Activated T-cell treated with anti-CD3 and anti-CD28 coated beads, Interleukin-2, amount 50 U/mL, for 72 hours (primary cell): ENCODE measurements at regions not wholly inside any gene's neighbourhood (a gene's known extent, or its start where the extent isn't known, plus 50 kb on each side); places are given as distances from the start of the nearest gene placed in this dataset.
A peak's percentile ranks its signal among the peaks of the same experiment; 100 is the strongest.
"Not testable (repeated sequence)": the region's sequence is repeated elsewhere in the genome, so short reads cannot be mapped to it uniquely, and the experiment has no call there.

Experiments
- ATAC-seq, 2 donors: fragments of 150-1000 bp; cut with Tn5 transposase; replicated peaks in 1 of 2; 2 replicates each; pipeline ENCODE4 v1.10.0; 2021; ENCODE audit warnings: moderate library complexity in 2 of 2, mild to moderate bottlenecking in 1 of 2
- DNase-seq, 2 donors: peaks; one replicate each; pipeline ENCODE4 v3.0.0; 2021 to 2022; ENCODE audit warnings: mixed read lengths in 1 of 2
- H3K27ac Mint-ChIP-seq: one replicate; pipeline ENCODE4 v1.8.0; 2022; ENCODE audit warnings: mild to moderate bottlenecking, moderate library complexity, mixed read lengths
- H3K27me3 Mint-ChIP-seq: one replicate; pipeline ENCODE4 v1.8.0; 2022; ENCODE audit warnings: low read depth, mixed read lengths
- H3K36me3 Mint-ChIP-seq, 2 donors: one replicate each; pipeline ENCODE4 v1.8.0; 2022; ENCODE audit warnings: mixed read lengths in 2 of 2, mild to moderate bottlenecking in 1 of 2; ENCODE audit not compliant: insufficient read depth in 2 of 2
- H3K4me1 Mint-ChIP-seq: one replicate; pipeline ENCODE4 v1.8.0; 2022; ENCODE audit warnings: low read depth, mixed read lengths
- H3K4me3 Mint-ChIP-seq, 2 donors: one replicate each; pipeline ENCODE4 v1.8.0; 2022; ENCODE audit warnings: mild to moderate bottlenecking in 2 of 2, mixed read lengths in 2 of 2, moderate library complexity in 2 of 2
- H3K9me3 Mint-ChIP-seq, 2 donors: one replicate each; pipeline ENCODE4 v1.8.0; 2022; ENCODE audit warnings: mixed read lengths in 2 of 2

DNA sequence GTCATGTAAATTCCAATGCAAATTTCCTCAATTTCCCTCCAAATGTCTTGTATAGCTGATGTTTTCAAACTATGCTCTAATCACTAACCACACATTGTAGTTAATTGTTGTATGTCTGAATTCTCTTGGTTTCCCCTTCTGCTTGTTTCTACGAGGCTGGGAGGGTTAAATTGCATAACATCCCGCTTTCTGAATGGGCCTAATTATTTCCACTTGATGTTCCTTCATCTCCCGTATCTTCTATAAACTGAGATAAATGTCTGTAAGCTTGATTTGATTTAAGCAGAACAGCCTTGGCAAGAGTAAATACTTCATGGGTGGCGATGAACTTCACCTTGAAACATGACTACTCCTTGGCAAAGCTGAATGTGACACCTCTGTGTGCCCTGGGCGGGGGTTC, 72.2 kb downstream of the SERINC2 start:
- Mint-ChIP-seq H3K4me3 (no peak overlapping the region), H3K9me3 (peaks cover 6 to 14% of the 10 kb centered on the region in 2 donors), H3K4me1 (peaks cover 20% of the 10 kb centered on the region), H3K36me3 (peaks cover 4 to 6% of the 10 kb centered on the region in 2 donors), H3K27me3 (no peaks in the 10 kb centered on the region), H3K27ac (peak overlapping the region; percentile 79)
- DNase-seq, result no peak
- ATAC-seq, result no peak

DNA sequence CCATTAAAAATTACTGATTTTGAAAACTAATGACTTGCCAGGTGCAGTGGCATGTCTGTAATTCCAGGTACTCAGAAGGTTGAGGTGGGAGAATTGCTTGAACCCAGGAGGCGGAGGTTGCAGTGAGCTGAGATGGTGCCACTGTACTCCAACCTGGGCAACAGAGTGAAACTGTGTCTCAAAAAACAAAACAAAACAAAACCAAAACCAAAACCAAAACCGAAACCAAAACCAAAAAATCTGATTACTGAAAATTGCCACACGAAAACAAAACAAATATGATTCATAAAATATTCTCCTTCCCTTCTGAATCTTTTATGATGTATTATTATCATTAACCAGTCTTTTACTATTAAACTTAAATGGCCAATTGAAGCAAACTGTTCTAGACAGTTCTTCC, 74.1 kb downstream of the SERINC2 start:
- Mint-ChIP-seq H3K4me3 (peak overlapping the region in 1 of 2 donors; percentile 27), H3K27me3 (no peaks in the 10 kb centered on the region), H3K27ac (peak overlapping the region; percentile 95), H3K4me1 (peaks cover 31% of the 10 kb centered on the region), H3K9me3 (peaks cover 4 to 12% of the 10 kb centered on the region in 2 donors), H3K36me3 (peaks cover 2 to 6% of the 10 kb centered on the region in 2 donors)
- ATAC-seq, result peak in 1 of 2 donors; percentile 40
- peak in 1 of 2 donors; percentile 13 for DNase-seq

DNA sequence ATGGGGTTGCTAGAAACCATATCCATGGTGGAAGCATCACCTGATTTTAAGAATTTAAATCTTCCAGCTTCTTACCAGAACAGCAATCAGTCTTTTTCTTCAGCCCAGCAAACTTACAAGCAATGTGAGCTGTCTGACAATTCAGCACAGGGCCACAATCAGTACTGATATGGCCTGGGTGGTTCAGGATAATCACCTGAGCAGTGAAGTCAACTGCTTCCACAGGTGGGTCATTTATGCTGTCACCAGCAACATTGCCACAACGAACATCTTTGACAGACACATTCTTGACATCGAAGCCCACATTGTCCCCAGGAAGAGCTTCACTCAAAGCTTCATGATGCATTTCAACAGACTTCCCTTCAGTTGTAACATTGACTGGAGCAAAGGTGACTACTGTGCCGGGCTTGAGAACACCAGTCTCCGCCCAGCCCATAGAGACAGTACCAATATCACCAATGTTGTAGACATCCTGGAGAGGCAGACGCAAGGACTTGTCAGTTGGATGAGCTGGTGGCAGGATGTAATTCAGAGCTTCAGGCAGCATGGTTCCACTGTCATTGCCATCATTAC, 74.8 kb downstream of the SERINC2 start:
- H3K27me3 Mint-ChIP-seq, result no peaks in the 10 kb centered on the region
- no peak for ATAC-seq
- no peak overlapping the region for H3K4me3 Mint-ChIP-seq
- no peak for DNase-seq
- H3K9me3 Mint-ChIP-seq, result peaks cover 4 to 12% of the 10 kb centered on the region in 2 donors
- H3K27ac Mint-ChIP-seq, result peak overlapping the region; percentile 95
- peaks cover 31% of the 10 kb centered on the region for H3K4me1 Mint-ChIP-seq
- H3K36me3 Mint-ChIP-seq, result peaks cover 2 to 6% of the 10 kb centered on the region in 2 donors

DNA sequence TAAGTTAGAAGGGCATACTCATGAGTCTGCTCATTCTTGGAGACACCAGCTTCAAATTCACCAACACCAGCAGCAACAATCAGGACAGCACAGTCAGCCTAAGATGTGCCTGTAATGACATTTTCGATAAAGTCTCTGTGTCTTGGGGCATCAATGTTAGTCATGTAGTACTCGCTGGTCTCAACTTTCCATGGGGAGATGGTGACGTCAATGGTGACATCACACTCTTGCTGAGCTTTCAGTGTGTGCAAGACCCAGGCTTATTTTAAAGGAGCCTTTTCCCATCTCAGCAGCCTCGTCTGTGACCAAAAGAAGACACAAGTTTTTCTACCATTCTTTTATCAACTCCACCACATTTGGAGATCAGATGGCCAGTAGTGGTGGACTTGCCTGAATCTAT, 75.5 kb downstream of the SERINC2 start:
- H3K27me3 Mint-ChIP-seq, result no peaks in the 10 kb centered on the region
- no peak overlapping the region for H3K27ac Mint-ChIP-seq
- H3K9me3 Mint-ChIP-seq, result peaks cover 4 to 12% of the 10 kb centered on the region in 2 donors
- peaks cover 31% of the 10 kb centered on the region for H3K4me1 Mint-ChIP-seq
- peaks cover 2 to 6% of the 10 kb centered on the region in 2 donors for H3K36me3 Mint-ChIP-seq
- ATAC-seq, result peak in 1 of 2 donors; percentile 61
- H3K4me3 Mint-ChIP-seq, result no peak overlapping the region
- DNase-seq, result no peak

DNA sequence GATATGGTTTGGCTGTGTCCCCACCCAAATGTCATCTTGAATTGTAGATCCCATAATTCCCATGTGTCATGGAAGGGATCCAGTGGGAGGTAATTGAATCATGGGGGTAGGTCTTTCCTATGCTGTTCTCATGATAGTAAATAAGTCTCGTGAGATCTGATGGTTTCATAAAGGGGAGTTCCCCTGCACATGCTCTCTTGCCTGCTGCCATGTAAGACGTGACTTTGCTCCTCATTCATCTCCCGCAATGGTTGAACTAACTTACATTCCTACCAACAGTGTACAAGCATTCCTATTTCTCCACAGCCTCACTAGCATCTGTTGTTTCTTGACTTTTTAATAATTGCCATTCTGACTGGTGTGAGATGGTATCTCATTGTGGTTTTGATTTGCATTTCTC, 76.6 kb downstream of the SERINC2 start:
- H3K4me1 Mint-ChIP-seq, result peaks cover 31% of the 10 kb centered on the region
- not testable (repeated sequence) for H3K4me3 Mint-ChIP-seq, ATAC-seq, H3K27me3 Mint-ChIP-seq, H3K36me3 Mint-ChIP-seq, DNase-seq, H3K27ac Mint-ChIP-seq
- H3K9me3 Mint-ChIP-seq, result peaks cover 4 to 12% of the 10 kb centered on the region in 2 donors

DNA sequence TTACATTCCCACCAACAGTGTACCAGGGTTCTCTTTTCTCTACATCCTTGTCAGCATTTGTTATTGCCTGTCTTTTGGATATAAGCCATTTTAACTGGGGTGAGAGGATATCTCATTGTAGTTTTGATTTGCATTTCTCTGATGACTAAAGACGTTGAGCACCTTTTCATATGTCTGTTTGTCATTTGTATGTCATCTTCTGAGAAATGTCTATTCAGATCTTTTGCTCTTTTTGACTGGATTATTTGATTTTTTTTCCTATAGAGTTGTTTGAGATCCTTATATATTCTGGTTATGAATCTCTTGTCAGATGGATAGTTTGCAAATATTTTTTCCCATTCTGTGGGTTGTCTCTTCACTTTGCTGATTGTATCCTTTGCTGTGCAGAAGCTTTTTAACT, 77.6 kb downstream of the SERINC2 start:
- peaks cover 4 to 10% of the 10 kb centered on the region in 2 donors for H3K9me3 Mint-ChIP-seq
- peak; percentile 22 to 45 for ATAC-seq
- H3K36me3 Mint-ChIP-seq, DNase-seq, H3K27me3 Mint-ChIP-seq: not testable (repeated sequence)
- peaks cover 31% of the 10 kb centered on the region for H3K4me1 Mint-ChIP-seq
- H3K27ac Mint-ChIP-seq, result peak overlapping the region; percentile 35
- peak overlapping the region in 1 of 2 donors; percentile 5 for H3K4me3 Mint-ChIP-seq

DNA sequence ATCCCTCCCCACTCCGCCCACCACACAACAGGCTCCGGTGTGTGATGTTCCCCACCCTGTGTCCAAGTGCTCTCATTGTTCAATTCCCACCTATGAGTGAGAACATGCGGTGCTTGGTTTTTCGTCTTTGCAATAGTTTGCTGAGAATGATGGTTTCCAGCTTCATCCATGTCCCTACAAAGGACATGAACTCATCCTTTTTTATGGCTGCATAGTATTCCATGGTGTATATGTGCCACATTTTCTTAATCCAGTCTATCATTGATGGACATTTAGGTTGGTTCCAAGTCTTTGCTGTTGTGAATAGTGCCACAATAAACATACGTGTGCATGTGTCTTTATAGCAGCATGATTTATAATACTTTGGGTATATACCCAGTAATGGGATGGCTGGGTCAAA, 81.0 kb upstream of the TINAGL1 start:
- not testable (repeated sequence) for H3K4me1 Mint-ChIP-seq, ATAC-seq, H3K27me3 Mint-ChIP-seq, H3K9me3 Mint-ChIP-seq, H3K4me3 Mint-ChIP-seq, H3K36me3 Mint-ChIP-seq, DNase-seq, H3K27ac Mint-ChIP-seq

DNA sequence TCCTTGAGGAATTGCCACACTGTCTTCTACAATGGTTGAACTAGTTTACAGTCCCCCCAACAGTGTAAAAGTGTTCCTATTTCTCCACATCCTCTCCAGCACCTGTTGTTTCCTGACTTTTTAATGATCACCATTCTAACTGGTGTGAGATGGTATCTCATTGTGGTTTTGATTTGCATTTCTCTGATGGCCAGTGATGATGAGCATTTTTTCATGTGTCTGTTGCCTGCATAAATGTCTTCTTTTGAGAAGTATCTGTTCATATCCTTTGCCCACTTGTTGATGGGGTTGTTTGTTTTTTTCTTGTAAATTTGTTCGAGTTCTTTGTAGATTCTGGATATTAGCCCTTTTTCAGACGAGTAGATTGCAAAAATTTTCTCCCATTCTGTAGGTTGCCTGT, 80.5 kb upstream of the TINAGL1 start:
- not testable (repeated sequence) for H3K9me3 Mint-ChIP-seq, H3K36me3 Mint-ChIP-seq, ATAC-seq, H3K27me3 Mint-ChIP-seq, H3K4me1 Mint-ChIP-seq, H3K27ac Mint-ChIP-seq, DNase-seq, H3K4me3 Mint-ChIP-seq

DNA sequence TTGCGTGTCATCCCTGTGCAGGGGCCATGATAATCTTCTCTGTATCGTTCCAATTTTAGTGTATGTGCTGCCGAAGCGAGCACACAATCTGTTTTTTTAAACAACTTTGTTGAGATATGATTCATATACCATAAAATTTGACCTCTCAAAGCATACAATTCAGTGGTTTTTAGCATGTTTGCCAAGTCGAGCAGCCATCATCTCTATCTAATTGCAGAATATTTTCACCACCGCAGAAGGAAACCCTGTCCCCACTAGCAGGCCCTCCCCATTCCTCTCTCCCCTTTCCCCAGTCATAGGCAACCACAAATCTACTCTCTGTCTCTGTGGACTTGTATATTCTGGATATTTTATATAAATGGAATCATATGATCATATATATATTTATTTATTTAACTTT, 78.7 kb upstream of the TINAGL1 start:
- H3K4me3 Mint-ChIP-seq, result no peak overlapping the region
- H3K27me3 Mint-ChIP-seq, result no peaks in the 10 kb centered on the region
- H3K9me3 Mint-ChIP-seq, result no peaks in the 10 kb centered on the region
- no peak for DNase-seq
- H3K36me3 Mint-ChIP-seq, result no peaks in the 10 kb centered on the region
- no peaks in the 10 kb centered on the region for H3K4me1 Mint-ChIP-seq
- ATAC-seq, result no peak
- H3K27ac Mint-ChIP-seq, result no peak overlapping the region

DNA sequence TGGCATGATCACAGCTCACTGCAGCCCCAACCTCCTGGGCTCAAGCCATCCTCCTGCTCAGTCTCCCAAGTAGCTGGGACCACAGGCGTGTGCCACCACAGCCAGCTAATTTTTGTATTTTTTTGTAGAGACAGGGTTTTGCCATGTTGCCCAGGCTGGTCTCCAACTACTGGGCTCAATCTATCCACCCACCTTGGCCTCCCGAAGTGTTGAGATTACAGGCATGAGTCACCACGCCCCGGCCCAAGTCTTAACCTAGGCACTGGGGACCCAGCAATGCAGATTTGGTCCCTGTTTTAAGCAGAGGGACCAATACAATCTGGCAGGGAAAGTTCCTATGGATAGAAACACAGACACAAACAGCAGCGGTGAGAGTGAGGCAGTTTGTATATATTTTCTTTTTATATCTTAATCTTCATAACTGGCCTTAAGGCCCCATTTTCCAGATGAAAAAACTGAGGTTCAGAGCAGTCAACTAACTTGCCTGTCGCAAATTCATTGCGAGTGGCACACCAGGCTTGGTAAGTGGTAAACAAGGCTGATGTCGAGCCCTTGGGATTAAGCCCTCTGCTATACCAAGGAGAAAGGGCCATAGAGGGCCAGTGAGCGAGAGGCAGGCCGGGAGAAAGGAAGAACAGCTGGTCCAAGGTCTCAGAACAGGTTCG, 77.8 kb upstream of the TINAGL1 start:
- Mint-ChIP-seq H3K9me3 (no peaks in the 10 kb centered on the region), H3K4me1 (no peaks in the 10 kb centered on the region), H3K27ac (no peak overlapping the region), H3K4me3 (no peak overlapping the region), H3K36me3 (no peaks in the 10 kb centered on the region), H3K27me3 (peaks cover 6% of the 10 kb centered on the region)
- DNase-seq, result no peak
- ATAC-seq, result no peak

DNA sequence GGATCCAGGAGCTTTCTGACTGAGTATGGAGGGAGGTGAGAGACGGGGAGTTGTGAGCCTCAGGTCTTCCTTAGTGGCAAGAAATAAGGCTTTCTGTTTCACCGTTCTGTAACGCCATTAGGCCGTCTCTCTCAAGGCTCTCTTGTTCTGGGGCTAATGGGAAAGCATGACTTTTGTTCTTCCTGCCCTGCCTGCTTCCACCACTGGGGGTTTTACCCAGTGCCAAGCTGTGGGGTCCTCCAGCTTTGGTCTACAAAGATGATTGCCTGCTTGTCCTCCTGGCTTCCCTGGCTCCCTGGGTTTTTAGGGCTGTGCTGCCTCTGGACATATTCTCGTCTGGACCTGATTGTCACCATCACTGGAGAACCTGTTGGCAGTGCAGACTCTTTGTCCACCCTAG, 74.8 kb upstream of the TINAGL1 start:
- no peak overlapping the region for H3K4me3 Mint-ChIP-seq
- H3K27me3 Mint-ChIP-seq, result peaks cover 13% of the 10 kb centered on the region
- H3K27ac Mint-ChIP-seq, result no peak overlapping the region
- ATAC-seq, result no peak
- DNase-seq, result no peak
- peaks cover 14% of the 10 kb centered on the region for H3K4me1 Mint-ChIP-seq
- no peaks in the 10 kb centered on the region for H3K36me3 Mint-ChIP-seq
- no peaks in the 10 kb centered on the region for H3K9me3 Mint-ChIP-seq

DNA sequence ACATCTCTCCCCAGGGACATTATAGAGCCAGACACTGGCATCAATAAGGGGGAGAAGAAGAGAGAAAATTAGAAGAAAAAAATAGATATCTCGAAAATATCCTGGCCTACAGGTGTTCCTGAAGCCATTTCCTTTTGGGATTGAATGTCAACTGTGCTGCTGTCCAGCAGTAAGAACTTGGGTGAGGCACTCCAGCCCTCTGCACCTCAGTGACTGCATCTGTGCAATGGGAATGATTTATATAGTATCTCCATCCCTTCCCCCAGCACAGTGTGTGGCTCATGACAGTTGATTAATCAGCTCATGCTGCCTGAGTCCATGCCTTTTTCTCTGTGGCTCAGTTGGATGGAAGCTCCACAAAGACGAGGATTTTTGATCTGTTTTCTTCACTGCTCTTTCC, 74.1 kb upstream of the TINAGL1 start:
- Mint-ChIP-seq H3K4me3 (no peak overlapping the region), H3K27ac (no peak overlapping the region), H3K4me1 (peaks cover 15% of the 10 kb centered on the region), H3K27me3 (peaks cover 15% of the 10 kb centered on the region), H3K36me3 (no peaks in the 10 kb centered on the region), H3K9me3 (no peaks in the 10 kb centered on the region)
- no peak for DNase-seq
- no peak for ATAC-seq

DNA sequence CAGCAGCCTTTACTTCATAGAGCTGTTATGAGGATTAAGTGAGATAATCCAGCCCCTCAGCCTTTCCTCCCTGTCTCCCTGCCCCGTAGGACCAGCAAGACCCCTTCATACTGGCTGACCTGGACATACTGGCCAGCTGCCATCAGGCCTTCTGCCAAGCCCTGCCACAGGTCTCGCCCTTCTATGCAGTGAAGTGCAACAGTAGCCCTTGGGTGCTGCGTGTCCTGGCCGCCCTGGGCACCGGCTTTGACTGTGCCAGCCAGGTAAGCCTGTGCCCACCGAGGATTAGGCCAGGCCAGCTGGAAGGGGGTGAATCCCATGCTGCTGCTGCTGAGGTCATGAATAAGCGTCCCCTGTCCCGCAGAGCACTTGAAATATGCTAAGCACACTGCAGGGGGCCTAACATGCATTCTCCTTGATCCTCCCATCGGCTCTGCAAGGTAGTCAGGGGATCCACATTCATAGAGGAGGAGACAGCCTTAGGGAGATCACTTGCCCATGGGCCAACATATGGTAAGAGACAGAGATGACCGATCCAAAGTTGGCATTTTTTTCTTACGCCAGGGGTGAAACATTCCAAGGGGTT, 73.3 kb upstream of the TINAGL1 start:
- Mint-ChIP-seq H3K27me3 (peaks cover 18% of the 10 kb centered on the region), H3K4me1 (peaks cover 15% of the 10 kb centered on the region), H3K36me3 (no peaks in the 10 kb centered on the region), H3K9me3 (no peaks in the 10 kb centered on the region), H3K27ac (no peak overlapping the region), H3K4me3 (no peak overlapping the region)
- no peak for ATAC-seq
- no peak for DNase-seq
